ENCODE measurements at regions not wholly inside any gene's neighbourhood (a gene's known extent, or its start where the extent isn't known, plus 50 kb on each side); places are given as distances from the start of the nearest gene placed in this dataset.

GRCh38 chr7:41817386-41817785, 114.5 kb upstream of the INHBA start:
- peaks cover 2% of the 10 kb centered on the region for H3K36me3 Mint-ChIP-seq

GRCh38 chr7:41816111-41816510, 113.2 kb upstream of the INHBA start:
- no peak for DNase-seq (ENCODE audit: low spot score)
- H3K27me3 Mint-ChIP-seq (ENCODE audit: insufficient read depth, low read depth) = no peaks in the 10 kb centered on the region
- no peaks in the 10 kb centered on the region for H3K27me3 ChIP-seq
- peaks cover 8% of the 10 kb centered on the region for H3K4me1 Mint-ChIP-seq
- peaks cover 2% of the 10 kb centered on the region for H3K36me3 Mint-ChIP-seq
- H3K4me3 ChIP-seq = no peak overlapping the region
- H4K20me1 ChIP-seq (ENCODE audit: low read depth) = no peaks in the 10 kb centered on the region
- H3K27ac ChIP-seq = no peak overlapping the region
- H3K4me1 ChIP-seq = peaks cover 15% of the 10 kb centered on the region
- no peaks in the 10 kb centered on the region for H3K79me2 ChIP-seq (ENCODE audit: low read depth)
- TF ChIP-seq CTCF (IDR thresholded peaks at IDR 0.05) (no peak), EZH2phosphoT487 (IDR thresholded peaks at IDR 0.05) (no peak), EZH2 (IDR thresholded peaks at IDR 0.05) (no peak)
- no peaks in the 10 kb centered on the region for H3K9me3 ChIP-seq (ENCODE audit: low read depth)
- H3K4me2 ChIP-seq = no peak overlapping the region
- H3K27ac Mint-ChIP-seq = no peak overlapping the region
- no peaks in the 10 kb centered on the region for H3K36me3 ChIP-seq
- no peak overlapping the region for H3K9ac ChIP-seq
- H3K4me3 Mint-ChIP-seq = no peak overlapping the region
- no peak overlapping the region for H2AFZ ChIP-seq (replicated peaks)
- no peaks in the 10 kb centered on the region for H3F3A ChIP-seq (ENCODE audit: low read depth)
- peaks cover 21% of the 10 kb centered on the region for H3K9me3 Mint-ChIP-seq

More at GRCh38 chr7:41817386-41817785, 114.5 kb upstream of the INHBA start:
- Histone ChIP-seq H3K79me2 (ENCODE audit: low read depth) (no peaks in the 10 kb centered on the region), H3K36me3 (no peaks in the 10 kb centered on the region), H3K4me2 (no peak overlapping the region), H3K9ac (no peak overlapping the region), H3K27ac (no peak overlapping the region), H2AFZ (replicated peaks) (no peak overlapping the region), H3K4me1 (peaks cover 21% of the 10 kb centered on the region), H3K9me3 (ENCODE audit: low read depth) (no peaks in the 10 kb centered on the region), H3K4me3 (no peak overlapping the region), H4K20me1 (ENCODE audit: low read depth) (no peaks in the 10 kb centered on the region), H3K27me3 (peaks cover under 1% of the 10 kb centered on the region), H3F3A (ENCODE audit: low read depth) (no peaks in the 10 kb centered on the region)
- peaks cover 17% of the 10 kb centered on the region for H3K4me1 Mint-ChIP-seq
- H3K27me3 Mint-ChIP-seq (ENCODE audit: insufficient read depth, low read depth) = peaks cover 2% of the 10 kb centered on the region
- no peak for DNase-seq (ENCODE audit: low spot score)
- no peak for TF ChIP-seq EZH2phosphoT487 (IDR thresholded peaks at IDR 0.05)
- TF ChIP-seq CTCF (IDR thresholded peaks at IDR 0.05) = no peak
- no peak for TF ChIP-seq EZH2 (IDR thresholded peaks at IDR 0.05)
- no peak overlapping the region for H3K27ac Mint-ChIP-seq
- no peak overlapping the region for H3K4me3 Mint-ChIP-seq
- H3K9me3 Mint-ChIP-seq = peaks cover 21% of the 10 kb centered on the region

GRCh38 chr7:41814888-41815287, 112.0 kb upstream of the INHBA start:
- H3K27me3 Mint-ChIP-seq (ENCODE audit: insufficient read depth, low read depth) = no peaks in the 10 kb centered on the region
- Histone ChIP-seq H3K79me2 (ENCODE audit: low read depth) (no peaks in the 10 kb centered on the region), H3K9ac (no peak overlapping the region), H3K36me3 (no peaks in the 10 kb centered on the region), H4K20me1 (ENCODE audit: low read depth) (no peaks in the 10 kb centered on the region), H3K4me3 (no peak overlapping the region), H3F3A (ENCODE audit: low read depth) (no peaks in the 10 kb centered on the region), H3K9me3 (ENCODE audit: low read depth) (no peaks in the 10 kb centered on the region), H3K27ac (no peak overlapping the region), H3K4me2 (no peak overlapping the region), H2AFZ (replicated peaks) (no peak overlapping the region), H3K4me1 (peaks cover 15% of the 10 kb centered on the region), H3K27me3 (no peaks in the 10 kb centered on the region)
- H3K9me3 Mint-ChIP-seq = peaks cover 21% of the 10 kb centered on the region
- no peak overlapping the region for H3K27ac Mint-ChIP-seq
- peaks cover 2% of the 10 kb centered on the region for H3K36me3 Mint-ChIP-seq
- DNase-seq (ENCODE audit: low spot score) = no peak
- H3K4me1 Mint-ChIP-seq = peaks cover 8% of the 10 kb centered on the region
- TF ChIP-seq CTCF (IDR thresholded peaks at IDR 0.05) = no peak
- TF ChIP-seq EZH2phosphoT487 (IDR thresholded peaks at IDR 0.05) = no peak
- no peak for TF ChIP-seq EZH2 (IDR thresholded peaks at IDR 0.05)
- no peak overlapping the region for H3K4me3 Mint-ChIP-seq

All from neural progenitor cell (in vitro differentiated cells).